LHCN-M2 (cell line): ENCODE measurements at regions not wholly inside any gene's neighbourhood (a gene's known extent, or its start where the extent isn't known, plus 50 kb on each side); places are given as distances from the start of the nearest gene placed in this dataset.
"Not testable (repeated sequence)": the region's sequence is repeated elsewhere in the genome, so short reads cannot be mapped to it uniquely, and the experiment has no call there.

ENCODE experiments used
- DNase-seq: peaks from one replicate; pipeline ENCODE4 v3.0.0-alpha.2; 2012; ENCODE audit warnings: low read depth

- DNase-seq, result no peak
These were observed 90.2 kb downstream of the ZNF467 start for GRCh38 chr7:149683181-149683580.

DNA sequence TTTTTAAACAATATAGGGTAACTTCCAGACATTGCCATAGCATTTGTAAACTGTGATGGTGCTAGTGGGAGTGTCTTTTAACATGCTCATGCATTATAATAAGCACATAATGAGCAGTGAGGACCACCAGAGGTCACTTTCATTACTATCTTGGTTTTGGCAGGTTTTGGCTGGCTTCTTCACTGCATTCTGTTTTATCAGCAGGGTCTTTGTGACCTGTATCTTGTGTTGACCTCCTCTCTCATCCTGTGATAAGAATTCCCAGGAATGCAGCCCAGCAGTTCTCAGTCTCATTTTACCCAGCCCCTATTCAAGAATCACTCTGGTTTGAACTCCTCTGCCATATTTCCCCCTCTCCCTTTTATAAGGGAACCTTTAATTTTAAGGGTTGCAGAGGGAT lies 91.3 kb downstream of the ZNF467 start:
- DNase-seq, result no peak

DNA sequence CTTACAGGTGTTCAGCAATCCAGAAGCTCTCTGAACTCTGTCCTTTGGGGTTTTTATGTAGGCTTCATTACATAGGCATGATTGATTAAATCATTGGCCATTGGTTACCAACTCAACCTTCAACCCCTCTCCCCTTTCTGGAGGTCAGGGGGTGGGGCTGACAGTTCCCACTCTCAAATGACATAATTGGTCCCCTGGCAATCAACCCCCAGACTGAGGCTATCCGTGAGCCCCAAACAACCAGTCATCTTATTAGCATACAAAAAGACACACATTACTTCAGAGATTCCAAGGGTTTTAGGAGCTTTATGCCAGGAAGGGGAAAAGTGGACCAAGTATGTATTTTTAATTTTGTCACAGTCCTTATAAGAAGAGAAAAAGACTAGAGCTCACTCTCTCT lies 92.1 kb downstream of the ZNF467 start:
- no peak for DNase-seq

GRCh38 chr7:149680331-149681025 lies 92.9 kb downstream of the ZNF467 start:
- no peak for DNase-seq

DNA sequence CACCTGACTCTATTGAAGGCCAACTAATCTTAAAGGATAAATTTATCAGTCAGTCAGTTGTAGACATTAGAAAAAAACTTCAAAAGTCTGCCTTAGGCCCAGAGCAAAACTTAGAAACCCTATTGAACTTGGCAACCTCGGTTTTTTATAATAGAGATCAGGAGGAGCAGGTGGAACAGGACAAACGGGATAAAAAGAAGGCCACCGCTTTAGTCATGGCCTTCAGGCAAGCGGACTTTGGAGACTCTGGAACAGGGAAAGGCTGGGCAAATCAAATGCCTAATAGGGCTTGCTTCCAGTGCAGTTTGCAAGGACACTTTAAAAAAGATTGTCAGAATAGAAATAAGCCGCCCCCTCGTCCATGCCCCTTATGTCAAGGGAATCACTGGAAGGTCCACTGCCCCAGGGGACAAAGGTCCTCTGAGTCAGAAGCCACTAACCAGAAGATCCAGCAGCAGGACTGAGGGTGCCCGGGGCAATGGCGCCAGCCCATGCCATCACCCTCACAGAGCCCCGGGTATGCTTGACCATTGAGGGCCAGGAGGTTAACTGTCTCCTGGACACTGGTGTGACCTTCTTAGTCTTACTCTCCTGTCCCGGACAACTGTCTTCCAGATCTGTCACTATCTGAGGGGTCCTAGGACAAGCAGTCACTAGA lies 98.5 kb downstream of the ZNF467 start:
- DNase-seq, result not testable (repeated sequence)

- no peak for DNase-seq
These were observed 100.4 kb downstream of the ZNF467 start for GRCh38 chr7:149673006-149673405.

GRCh38 chr7:149670288-149670687 lies 103.1 kb downstream of the ZNF467 start:
- peak; percentile 69 for DNase-seq

- DNase-seq, result peak; percentile 34
These were observed 104.1 kb downstream of the ZNF467 start for GRCh38 chr7:149669121-149669818.

DNA sequence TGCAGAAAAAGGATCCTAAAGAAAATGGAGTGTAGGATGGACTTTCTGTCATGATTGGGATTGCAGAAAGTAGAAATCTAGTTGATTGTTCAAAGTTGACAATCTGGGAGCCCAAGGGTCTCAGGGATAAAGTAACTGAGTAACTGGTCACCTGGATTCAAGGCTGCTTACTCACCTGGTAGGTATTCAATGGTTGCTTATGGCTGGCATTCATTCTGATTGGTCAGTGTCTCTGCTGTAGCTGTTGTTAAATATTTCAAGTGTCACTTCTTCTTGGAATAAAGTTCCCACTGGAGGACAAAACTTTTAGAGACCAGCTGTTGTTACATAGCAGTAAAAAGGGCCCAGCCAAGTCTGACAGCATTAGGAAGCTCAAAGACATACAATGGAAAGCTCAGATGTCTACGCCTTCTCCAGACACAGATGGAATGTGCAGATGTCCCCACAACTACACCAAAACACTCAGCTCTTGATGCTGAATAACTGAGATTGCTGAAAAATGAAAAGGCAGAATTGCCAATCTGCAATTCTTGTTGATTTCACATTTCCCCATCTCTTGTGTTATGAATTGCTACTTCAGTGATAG lies 106.9 kb downstream of the ZNF467 start:
- DNase-seq, result no peak

GRCh38 chr7:149665618-149666017 lies 107.8 kb downstream of the ZNF467 start:
- not testable (repeated sequence) for DNase-seq

- DNase-seq, result no peak
These were observed 108.7 kb downstream of the ZNF467 start for GRCh38 chr7:149664666-149665065.

- no peak for DNase-seq
These were observed 109.2 kb downstream of the ZNF467 start for GRCh38 chr7:149664176-149664575.

DNA sequence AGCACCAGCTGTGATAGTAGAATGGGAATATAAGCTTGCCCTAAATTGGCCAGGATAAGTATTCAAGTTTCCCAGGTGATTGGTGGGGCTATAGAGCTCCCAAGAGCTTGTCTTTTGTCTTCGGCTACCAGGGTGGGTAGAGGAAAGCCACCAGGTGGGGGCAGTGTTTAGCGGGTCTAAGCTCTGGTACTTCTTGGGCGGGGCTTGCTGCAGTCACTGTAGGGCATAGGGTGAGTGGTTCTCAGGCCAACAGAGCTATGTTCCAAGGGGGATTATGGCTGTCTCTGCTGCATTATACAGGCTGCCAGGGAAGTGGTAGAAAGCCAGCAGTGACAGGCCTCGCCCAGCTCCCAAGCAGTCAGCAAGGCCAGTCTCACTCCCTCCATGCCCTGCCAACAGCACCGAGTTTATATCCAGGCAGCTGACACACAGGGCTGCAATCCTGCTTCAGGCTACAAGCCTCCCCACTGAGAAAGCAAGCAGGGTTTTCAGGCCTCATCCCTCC lies 110.7 kb downstream of the ZNF467 start:
- peak; percentile 68 for DNase-seq

- DNase-seq, result no peak
These were observed 117.6 kb downstream of the ZNF467 start for GRCh38 chr7:149655784-149656183.

- DNase-seq, result no peak
These were observed 118.8 kb downstream of the ZNF467 start for GRCh38 chr7:149654588-149654987.

GRCh38 chr7:149650190-149650589 lies 123.2 kb downstream of the ZNF467 start:
- DNase-seq, result not testable (repeated sequence)

DNA sequence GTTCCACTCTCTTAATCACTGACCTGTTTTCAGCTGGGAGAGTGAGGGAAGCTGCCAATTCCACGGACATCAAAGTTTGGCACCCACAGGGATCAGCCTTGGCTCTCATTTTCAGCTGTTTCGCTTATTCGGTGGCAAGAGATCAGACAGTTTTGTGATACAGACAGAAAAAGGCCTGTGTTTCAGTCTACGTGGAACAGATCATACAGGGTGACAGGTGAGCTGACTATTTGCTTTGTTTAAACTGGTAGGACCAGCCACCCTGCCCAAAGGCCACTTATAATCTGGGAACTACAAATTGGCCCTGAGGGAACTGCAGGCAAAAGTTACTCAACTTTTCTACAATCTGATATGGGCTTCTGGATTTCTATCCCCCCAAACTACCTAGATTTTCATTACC lies 128.6 kb downstream of the ZNF467 start:
- no peak for DNase-seq

DNA sequence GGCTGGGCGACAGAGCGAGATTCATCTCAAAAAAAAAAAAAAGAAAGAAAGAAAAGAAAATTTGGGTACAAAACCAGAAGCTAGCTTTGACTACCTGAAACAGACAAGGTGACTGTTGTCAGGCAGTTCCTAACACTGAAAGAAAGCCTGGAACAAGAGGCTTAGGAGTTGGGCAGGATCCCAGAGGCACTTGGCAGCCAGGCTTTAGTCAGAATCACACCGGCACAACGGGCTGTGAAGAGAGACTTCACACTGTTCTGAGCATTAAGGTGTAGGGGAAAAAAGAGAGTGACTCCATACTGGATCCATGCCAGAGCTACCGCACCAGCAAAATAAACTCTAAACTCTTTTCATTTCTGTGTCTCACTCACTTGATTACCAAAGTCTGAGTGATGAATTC lies 130.8 kb downstream of the ZNF467 start:
- DNase-seq, result no peak

- DNase-seq, result no peak
These were observed 134.6 kb downstream of the ZNF467 start for GRCh38 chr7:149638566-149639320.

DNA sequence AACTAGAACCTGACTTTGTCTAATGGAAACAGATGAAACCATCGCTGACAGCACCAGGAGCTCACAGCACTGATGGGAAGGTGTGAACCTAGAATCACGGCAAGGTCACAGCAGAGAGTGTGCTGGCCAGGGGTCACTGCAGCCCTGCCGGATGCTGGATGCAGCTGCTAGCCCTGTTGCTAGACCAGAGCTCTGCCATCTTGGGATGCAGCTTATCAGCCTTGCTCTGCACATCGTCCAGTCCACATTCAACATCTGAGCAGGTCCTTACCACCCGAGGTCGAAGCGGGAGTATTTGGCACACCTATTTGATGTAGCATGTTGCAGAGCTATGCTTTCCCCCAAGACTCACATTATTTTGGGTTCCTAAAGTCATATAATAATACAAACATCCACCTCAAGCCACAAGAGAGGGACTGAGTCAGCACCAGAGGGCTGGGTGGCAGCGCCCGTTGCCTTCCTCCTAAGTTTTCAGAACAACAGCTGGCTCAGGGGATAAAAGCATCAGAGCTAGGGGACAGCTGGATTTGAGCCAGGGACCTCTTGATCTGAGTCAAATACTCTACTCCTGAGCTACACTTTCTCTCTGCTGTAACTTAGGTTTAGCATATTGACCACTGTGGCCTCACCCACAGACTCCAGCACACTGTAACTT lies 135.3 kb downstream of the ZNF467 start:
- DNase-seq, result peak; percentile 62
